Right lobe of liver (tissue), 4 donors: ENCODE measurements at regions not wholly inside any gene's neighbourhood (a gene's known extent, or its start where the extent isn't known, plus 50 kb on each side); places are given as distances from the start of the nearest gene placed in this dataset.

Experiments
- CTCF ChIP-seq, 4 donors: fragments of 200-600 bp in 3 of 4; fragments of 450-650 bp in 1 of 4; IDR thresholded peaks; one replicate each; pipeline versions ENCODE4 v1.5.1 to v1.8.0; 2016 to 2022; ENCODE audit warnings: antibody characterized with exemption in 4 of 4, mild to moderate bottlenecking in 2 of 4
- POLR2A ChIP-seq: fragments of 450-650 bp; IDR thresholded peaks from one replicate; pipeline ENCODE4 v1.6.1; 2017; ENCODE audit warnings: antibody characterized with exemption, mild to moderate bottlenecking
- donor health status: DM: no; HTN: no; CAD: no.
- donor health status: DM: no; HTN: no; CAD: no.
- donor health status: DM: no; HTN: yes; CAD: no.

GRCh38 chr2:139798391-139798790 lies 1018.2 kb upstream of the NXPH2 start:
- TF ChIP-seq POLR2A: no peak
- TF ChIP-seq CTCF (IDR thresholded peaks at IDR 0.05): no peak
